ENCODE measurements at regions not wholly inside any gene's neighbourhood (a gene's known extent, or its start where the extent isn't known, plus 50 kb on each side); places are given as distances from the start of the nearest gene placed in this dataset.

DNA sequence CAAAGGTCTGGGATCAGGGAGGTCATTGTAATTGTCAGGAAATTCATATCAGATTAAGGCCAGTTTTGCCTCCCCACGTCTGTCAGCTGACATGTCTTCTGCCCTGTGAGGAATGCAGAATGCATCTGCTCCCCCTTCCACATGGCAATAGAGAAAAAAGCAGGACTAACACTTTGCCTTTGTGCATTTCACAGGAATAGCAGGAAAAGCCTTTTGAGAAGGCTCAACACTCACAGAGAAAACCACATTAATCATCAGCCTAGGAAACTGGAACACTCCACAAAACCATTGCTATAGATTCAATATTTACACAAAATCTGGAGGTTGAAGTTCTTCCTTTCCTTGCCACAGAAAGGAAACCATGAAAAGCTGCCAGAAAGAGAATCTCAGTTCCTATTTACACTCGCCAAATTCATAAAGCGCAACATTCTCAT, 165.2 kb upstream of the HES1 start:
- Histone ChIP-seq H3K27ac (ENCODE audit: low read depth, low read length) (no peak overlapping the region), H3K36me3 (ENCODE audit: control insufficient read depth, insufficient read depth, low read length) (no peaks in the 10 kb centered on the region), H3K4me3 (ENCODE audit: low read depth, low read length) (no peak overlapping the region), H3K4me1 (ENCODE audit: control insufficient read depth, insufficient read depth, low read length) (peaks cover 22% of the 10 kb centered on the region), H3K27me3 (ENCODE audit: control insufficient read depth, insufficient read depth, low read length) (peaks cover 5% of the 10 kb centered on the region), H3K9me3 (ENCODE audit: control insufficient read depth, insufficient read depth, low read length) (no peaks in the 10 kb centered on the region)
- 100% methylated on average over 2 of the region's 3 CpGs for WGBS (ENCODE audit: insufficient coverage)
- no peak for DNase-seq (ENCODE audit: low read depth in 4 of 6, low spot score in 6 of 6)

DNA sequence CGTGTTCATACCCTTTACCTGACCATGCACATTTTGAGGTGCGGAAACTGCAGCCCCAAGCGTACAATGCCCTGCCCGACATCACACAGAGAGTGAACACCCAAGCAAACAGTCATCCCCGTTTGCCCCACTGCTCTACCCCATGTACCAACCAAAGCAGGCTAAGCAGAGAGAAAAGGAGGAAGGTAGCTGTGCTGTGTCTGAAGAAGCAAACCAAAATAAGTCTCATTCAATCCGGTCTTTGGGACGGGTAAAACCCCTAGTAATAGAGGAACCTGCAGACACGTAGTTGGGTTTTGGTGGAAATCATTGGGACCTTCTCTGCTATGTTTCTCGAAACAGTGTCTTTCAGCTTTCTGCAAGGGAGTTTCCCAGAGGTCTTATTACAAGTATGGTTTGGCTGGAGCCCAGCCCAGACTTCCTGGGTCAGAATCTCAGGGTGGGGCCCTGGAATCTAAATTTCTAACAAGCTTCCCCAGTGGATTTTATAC, 164.6 kb upstream of the HES1 start:
- H3K36me3 ChIP-seq (ENCODE audit: control insufficient read depth, insufficient read depth, low read length), result no peaks in the 10 kb centered on the region
- no peak overlapping the region for H3K4me3 ChIP-seq (ENCODE audit: low read depth, low read length)
- H3K4me1 ChIP-seq (ENCODE audit: control insufficient read depth, insufficient read depth, low read length), result peaks cover 22% of the 10 kb centered on the region
- H3K9me3 ChIP-seq (ENCODE audit: control insufficient read depth, insufficient read depth, low read length), result no peaks in the 10 kb centered on the region
- peak overlapping the region; percentile 47 for H3K27ac ChIP-seq (ENCODE audit: low read depth, low read length)
- peaks cover 5% of the 10 kb centered on the region for H3K27me3 ChIP-seq (ENCODE audit: control insufficient read depth, insufficient read depth, low read length)
- DNase-seq (ENCODE audit: low read depth in 4 of 6, low spot score in 6 of 6), result peak in 1 of 6 donors; percentile 54
- 90% methylated on average over 4 of the region's 9 CpGs for WGBS (ENCODE audit: insufficient coverage)

DNA sequence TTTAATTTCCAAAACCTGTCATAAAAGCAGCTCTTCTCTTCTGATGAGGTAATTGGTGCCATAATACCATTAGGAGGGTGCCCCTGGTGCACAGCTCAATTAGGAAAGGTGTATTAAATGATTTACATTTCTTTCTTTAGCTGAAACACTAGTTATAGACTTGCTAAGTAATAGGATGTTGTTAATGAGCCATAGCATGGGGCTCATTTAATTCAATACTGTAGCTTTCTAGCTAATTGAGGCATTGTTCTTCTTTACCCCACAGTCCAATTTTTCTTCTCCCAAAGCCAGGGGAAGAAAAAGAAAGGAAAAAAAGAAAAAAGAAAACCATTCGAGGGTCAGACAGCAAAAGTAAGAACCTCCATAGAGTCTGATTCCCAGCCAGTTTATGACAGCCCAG, 164.0 kb upstream of the HES1 start:
- 38% methylated on average over 1 of the region's 1 CpG for WGBS (ENCODE audit: insufficient coverage)
- Histone ChIP-seq H3K9me3 (ENCODE audit: control insufficient read depth, insufficient read depth, low read length) (no peaks in the 10 kb centered on the region), H3K27me3 (ENCODE audit: control insufficient read depth, insufficient read depth, low read length) (peaks cover 5% of the 10 kb centered on the region), H3K4me1 (ENCODE audit: control insufficient read depth, insufficient read depth, low read length) (peaks cover 22% of the 10 kb centered on the region), H3K36me3 (ENCODE audit: control insufficient read depth, insufficient read depth, low read length) (no peaks in the 10 kb centered on the region), H3K27ac (ENCODE audit: low read depth, low read length) (peak overlapping the region; percentile 47), H3K4me3 (ENCODE audit: low read depth, low read length) (no peak overlapping the region)
- peak in 1 of 6 donors; percentile 81 for DNase-seq (ENCODE audit: low read depth in 4 of 6, low spot score in 6 of 6)

DNA sequence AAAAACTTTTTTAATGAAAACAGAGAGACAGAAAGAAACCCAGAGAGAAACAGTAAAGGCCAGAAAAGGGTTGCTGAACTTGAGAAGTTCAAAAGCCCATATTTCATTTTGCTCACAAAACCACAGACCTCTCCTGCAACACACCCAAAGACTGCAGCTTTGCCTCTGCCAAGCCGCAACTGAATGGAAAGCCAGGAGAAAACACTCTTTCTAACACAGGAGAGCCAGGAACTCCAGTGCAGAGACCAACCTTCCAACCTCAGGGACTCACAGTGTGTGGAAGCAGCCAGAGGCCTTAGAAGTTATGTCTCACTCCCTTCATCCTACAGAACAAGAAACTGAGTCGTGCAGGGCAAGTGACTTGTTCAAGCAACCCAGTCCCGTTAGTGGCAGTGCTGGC, 163.1 kb upstream of the HES1 start:
- Histone ChIP-seq H3K4me1 (ENCODE audit: control insufficient read depth, insufficient read depth, low read length) (peaks cover 22% of the 10 kb centered on the region), H3K4me3 (ENCODE audit: low read depth, low read length) (no peak overlapping the region), H3K27ac (ENCODE audit: low read depth, low read length) (no peak overlapping the region), H3K36me3 (ENCODE audit: control insufficient read depth, insufficient read depth, low read length) (no peaks in the 10 kb centered on the region), H3K27me3 (ENCODE audit: control insufficient read depth, insufficient read depth, low read length) (peaks cover 5% of the 10 kb centered on the region), H3K9me3 (ENCODE audit: control insufficient read depth, insufficient read depth, low read length) (no peaks in the 10 kb centered on the region)
- 85% methylated on average over 2 of the region's 3 CpGs for WGBS (ENCODE audit: insufficient coverage)
- no peak for DNase-seq (ENCODE audit: low read depth in 4 of 6, low spot score in 6 of 6)

DNA sequence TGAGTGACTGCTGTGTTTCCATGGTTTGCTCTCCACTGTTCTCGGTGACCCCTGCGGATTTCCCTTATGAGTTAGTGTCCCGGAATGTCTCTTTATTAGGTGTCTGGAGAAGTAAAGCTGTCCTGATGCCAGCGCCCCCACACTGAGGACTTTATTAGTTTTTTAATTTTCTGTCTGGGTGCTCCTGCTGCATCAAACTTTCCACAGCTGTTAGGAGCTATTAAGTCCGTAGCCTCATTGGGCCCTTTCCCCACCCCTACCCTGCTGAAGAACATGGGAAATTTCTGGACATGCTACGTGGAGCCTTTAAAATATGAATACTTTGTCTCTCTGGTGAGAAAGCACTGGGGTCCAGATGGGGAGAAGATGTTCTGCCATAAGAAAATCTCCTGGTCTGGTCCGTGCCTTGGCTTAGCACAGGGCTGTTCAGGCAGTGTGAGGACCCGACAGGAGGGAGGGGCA, 161.7 kb upstream of the HES1 start:
- Histone ChIP-seq H3K27ac (ENCODE audit: low read depth, low read length) (peak overlapping the region; percentile 81), H3K4me1 (ENCODE audit: control insufficient read depth, insufficient read depth, low read length) (peaks cover 22% of the 10 kb centered on the region), H3K27me3 (ENCODE audit: control insufficient read depth, insufficient read depth, low read length) (peaks cover 10% of the 10 kb centered on the region), H3K4me3 (ENCODE audit: low read depth, low read length) (no peak overlapping the region), H3K9me3 (ENCODE audit: control insufficient read depth, insufficient read depth, low read length) (no peaks in the 10 kb centered on the region), H3K36me3 (ENCODE audit: control insufficient read depth, insufficient read depth, low read length) (no peaks in the 10 kb centered on the region)
- peak in 1 of 6 donors; percentile 29 for DNase-seq (ENCODE audit: low read depth in 4 of 6, low spot score in 6 of 6)
- WGBS (ENCODE audit: insufficient coverage), result 34% methylated on average over 4 of the region's 8 CpGs

DNA sequence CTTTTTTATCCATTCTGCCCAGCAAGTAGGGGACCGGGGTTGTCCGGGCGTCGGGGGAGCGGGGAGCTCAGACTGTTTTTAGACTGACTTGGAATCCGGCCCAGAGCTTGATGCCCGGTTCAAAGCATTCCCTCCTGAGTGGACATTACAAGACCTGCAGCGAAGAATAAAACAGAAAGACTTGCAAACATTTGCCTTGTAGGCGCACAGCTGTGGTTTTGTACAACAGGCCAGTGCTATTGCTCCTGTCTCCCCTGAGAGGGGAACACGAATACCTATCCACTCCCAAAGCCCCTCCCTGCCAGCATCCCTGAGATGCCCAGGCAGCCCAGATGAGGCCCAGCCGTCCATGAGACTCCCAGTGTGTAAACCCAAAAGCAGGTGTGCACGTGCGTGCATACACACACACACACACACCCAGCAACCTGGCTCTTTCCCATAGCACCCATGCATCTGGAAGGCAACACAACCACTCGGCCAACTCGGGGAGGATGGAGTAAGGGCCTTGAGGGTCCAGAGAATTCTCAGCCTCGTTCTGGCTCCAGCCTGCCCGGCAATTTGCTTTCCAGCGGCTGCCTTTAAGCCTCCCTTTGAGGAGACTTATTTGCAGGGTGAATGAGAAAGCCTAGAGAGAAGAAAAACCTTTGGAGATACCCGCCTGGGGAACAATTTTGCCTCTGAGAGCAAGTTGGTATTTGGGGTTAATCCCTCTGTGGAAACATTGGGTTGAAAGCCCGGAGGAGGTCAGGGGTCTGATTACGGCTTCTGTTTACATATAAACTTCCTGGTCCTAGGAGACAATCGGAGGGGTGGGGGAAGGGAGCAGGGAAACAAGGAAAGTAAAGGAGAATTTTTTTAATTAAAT, 161.0 kb upstream of the HES1 start:
- peak in 2 of 6 donors; percentile 69 to 75 for DNase-seq (ENCODE audit: low read depth in 4 of 6, low spot score in 6 of 6)
- WGBS (ENCODE audit: insufficient coverage), result 29% methylated on average over 17 of the region's 22 CpGs

DNA sequence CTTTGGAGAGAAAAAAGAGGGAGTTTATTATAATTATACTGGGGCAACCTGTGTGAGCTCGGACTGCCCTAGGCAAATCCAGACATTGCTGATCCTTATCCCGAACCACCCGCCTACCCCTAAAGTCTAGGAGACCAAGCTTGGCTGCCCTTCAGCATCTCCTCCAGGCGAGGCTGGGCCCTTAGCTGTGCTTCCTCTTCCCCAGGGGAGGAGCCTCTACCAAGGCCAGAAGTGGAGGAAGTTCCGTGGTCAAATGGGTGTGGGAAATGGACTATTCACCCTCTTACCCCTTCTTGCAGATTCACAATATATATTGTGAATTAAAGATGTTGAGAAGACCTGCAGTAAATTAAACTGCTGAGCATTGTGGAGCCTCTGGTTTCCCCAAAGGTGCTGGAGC, 158.3 kb upstream of the HES1 start:
- Histone ChIP-seq H3K27me3 (ENCODE audit: control insufficient read depth, insufficient read depth, low read length) (peaks cover 10% of the 10 kb centered on the region), H3K9me3 (ENCODE audit: control insufficient read depth, insufficient read depth, low read length) (no peaks in the 10 kb centered on the region), H3K4me3 (ENCODE audit: low read depth, low read length) (no peak overlapping the region), H3K36me3 (ENCODE audit: control insufficient read depth, insufficient read depth, low read length) (no peaks in the 10 kb centered on the region), H3K27ac (ENCODE audit: low read depth, low read length) (no peak overlapping the region), H3K4me1 (ENCODE audit: control insufficient read depth, insufficient read depth, low read length) (peaks cover 28% of the 10 kb centered on the region)
- no peak for DNase-seq (ENCODE audit: low read depth in 4 of 6, low spot score in 6 of 6)
- WGBS (ENCODE audit: insufficient coverage), result 100% methylated on average over 3 of the region's 5 CpGs

More for the DNA sequence above, 161.0 kb upstream of the HES1 start:
- no peaks in the 10 kb centered on the region for H3K36me3 ChIP-seq (ENCODE audit: control insufficient read depth, insufficient read depth, low read length)
- H3K27me3 ChIP-seq (ENCODE audit: control insufficient read depth, insufficient read depth, low read length), result peaks cover 10% of the 10 kb centered on the region
- no peaks in the 10 kb centered on the region for H3K9me3 ChIP-seq (ENCODE audit: control insufficient read depth, insufficient read depth, low read length)
- peak overlapping the region; percentile 81 for H3K27ac ChIP-seq (ENCODE audit: low read depth, low read length)
- peaks cover 22% of the 10 kb centered on the region for H3K4me1 ChIP-seq (ENCODE audit: control insufficient read depth, insufficient read depth, low read length)
- no peak overlapping the region for H3K4me3 ChIP-seq (ENCODE audit: low read depth, low read length)

DNA sequence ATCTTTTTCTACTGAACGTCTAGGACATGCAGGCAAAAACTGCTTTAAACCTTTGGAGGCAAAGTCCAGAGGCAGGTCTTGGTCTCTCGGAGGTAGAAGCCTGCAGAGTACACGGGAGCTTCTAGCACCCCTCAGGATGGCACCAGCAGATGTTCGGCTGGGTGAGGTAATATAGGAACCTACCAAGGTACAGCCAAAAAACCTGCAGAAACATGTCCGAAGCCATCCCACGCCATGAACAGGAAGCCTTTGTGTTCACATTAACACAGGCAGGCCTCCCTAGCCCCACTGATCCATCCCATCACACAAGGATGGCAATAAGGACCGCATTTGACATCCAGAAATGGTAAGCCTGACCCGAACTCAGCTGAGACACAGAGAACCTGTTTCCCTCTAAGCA, 157.9 kb upstream of the HES1 start:
- H3K36me3 ChIP-seq (ENCODE audit: control insufficient read depth, insufficient read depth, low read length), result no peaks in the 10 kb centered on the region
- WGBS (ENCODE audit: insufficient coverage), result 91% methylated on average over 7 of the region's 8 CpGs
- H3K27me3 ChIP-seq (ENCODE audit: control insufficient read depth, insufficient read depth, low read length), result peaks cover 10% of the 10 kb centered on the region
- no peaks in the 10 kb centered on the region for H3K9me3 ChIP-seq (ENCODE audit: control insufficient read depth, insufficient read depth, low read length)
- no peak overlapping the region for H3K4me3 ChIP-seq (ENCODE audit: low read depth, low read length)
- peaks cover 28% of the 10 kb centered on the region for H3K4me1 ChIP-seq (ENCODE audit: control insufficient read depth, insufficient read depth, low read length)
- H3K27ac ChIP-seq (ENCODE audit: low read depth, low read length), result no peak overlapping the region
- no peak for DNase-seq (ENCODE audit: low read depth in 4 of 6, low spot score in 6 of 6)

DNA sequence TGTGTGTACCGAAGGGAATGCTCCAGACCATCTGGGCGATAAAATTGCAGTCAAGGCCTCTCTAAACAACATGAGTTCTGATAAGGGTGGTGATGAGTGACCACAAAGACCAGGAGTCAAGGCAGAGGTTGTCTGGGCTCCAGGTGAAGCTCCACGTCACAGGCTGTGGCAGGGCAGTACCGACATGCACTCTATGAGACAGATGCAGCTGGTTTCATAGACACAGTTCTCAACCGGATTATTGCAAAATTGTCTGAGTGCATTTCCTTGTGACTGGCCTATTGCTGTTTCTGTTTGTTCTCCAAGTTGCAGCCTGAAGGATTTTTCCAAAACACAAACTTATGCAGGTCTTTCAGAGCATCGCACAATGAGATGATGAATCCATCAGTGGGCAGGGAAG, 157.5 kb upstream of the HES1 start:
- H3K36me3 ChIP-seq (ENCODE audit: control insufficient read depth, insufficient read depth, low read length), result no peaks in the 10 kb centered on the region
- H3K27me3 ChIP-seq (ENCODE audit: control insufficient read depth, insufficient read depth, low read length), result peaks cover 10% of the 10 kb centered on the region
- H3K27ac ChIP-seq (ENCODE audit: low read depth, low read length), result no peak overlapping the region
- DNase-seq (ENCODE audit: low read depth in 4 of 6, low spot score in 6 of 6), result no peak
- no peak overlapping the region for H3K4me3 ChIP-seq (ENCODE audit: low read depth, low read length)
- 98% methylated on average over 6 of the region's 6 CpGs for WGBS (ENCODE audit: insufficient coverage)
- peaks cover 28% of the 10 kb centered on the region for H3K4me1 ChIP-seq (ENCODE audit: control insufficient read depth, insufficient read depth, low read length)
- no peaks in the 10 kb centered on the region for H3K9me3 ChIP-seq (ENCODE audit: control insufficient read depth, insufficient read depth, low read length)

DNA sequence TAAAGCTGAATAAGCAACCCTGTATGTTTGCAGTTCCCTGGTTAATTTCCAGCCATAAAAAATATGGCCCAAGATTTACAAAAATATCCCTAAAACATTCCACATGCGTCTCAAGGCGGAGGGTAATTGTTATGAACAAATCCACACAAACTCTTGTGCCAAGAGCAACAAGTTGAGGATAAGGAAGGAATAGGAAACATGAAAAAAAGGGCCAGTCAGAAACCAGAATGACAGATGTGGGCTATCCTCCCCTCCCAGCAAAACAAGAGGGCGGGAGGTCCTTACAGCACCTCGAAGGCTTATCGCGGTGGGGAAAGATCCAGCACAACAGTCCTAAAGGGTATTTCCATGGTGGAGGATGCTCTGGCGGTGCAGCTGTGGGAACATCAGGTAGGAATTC, 155.6 kb upstream of the HES1 start:
- WGBS (ENCODE audit: insufficient coverage), result no CpG with 5 or more reads among the region's 7 CpGs
- H3K27ac ChIP-seq (ENCODE audit: low read depth, low read length), result peak overlapping the region; percentile 62

More for the DNA sequence above, 155.6 kb upstream of the HES1 start:
- DNase-seq (ENCODE audit: low read depth in 4 of 6, low spot score in 6 of 6), result peak in 1 of 6 donors; percentile 69
- no peaks in the 10 kb centered on the region for H3K36me3 ChIP-seq (ENCODE audit: control insufficient read depth, insufficient read depth, low read length)
- H3K27me3 ChIP-seq (ENCODE audit: control insufficient read depth, insufficient read depth, low read length), result peaks cover 5% of the 10 kb centered on the region
- peaks cover 19% of the 10 kb centered on the region for H3K4me1 ChIP-seq (ENCODE audit: control insufficient read depth, insufficient read depth, low read length)
- H3K9me3 ChIP-seq (ENCODE audit: control insufficient read depth, insufficient read depth, low read length), result no peaks in the 10 kb centered on the region
- H3K4me3 ChIP-seq (ENCODE audit: low read depth, low read length), result no peak overlapping the region
